ENCODE measurements at regions not wholly inside any gene's neighbourhood (a gene's known extent, or its start where the extent isn't known, plus 50 kb on each side); places are given as distances from the start of the nearest gene placed in this dataset.

DNA sequence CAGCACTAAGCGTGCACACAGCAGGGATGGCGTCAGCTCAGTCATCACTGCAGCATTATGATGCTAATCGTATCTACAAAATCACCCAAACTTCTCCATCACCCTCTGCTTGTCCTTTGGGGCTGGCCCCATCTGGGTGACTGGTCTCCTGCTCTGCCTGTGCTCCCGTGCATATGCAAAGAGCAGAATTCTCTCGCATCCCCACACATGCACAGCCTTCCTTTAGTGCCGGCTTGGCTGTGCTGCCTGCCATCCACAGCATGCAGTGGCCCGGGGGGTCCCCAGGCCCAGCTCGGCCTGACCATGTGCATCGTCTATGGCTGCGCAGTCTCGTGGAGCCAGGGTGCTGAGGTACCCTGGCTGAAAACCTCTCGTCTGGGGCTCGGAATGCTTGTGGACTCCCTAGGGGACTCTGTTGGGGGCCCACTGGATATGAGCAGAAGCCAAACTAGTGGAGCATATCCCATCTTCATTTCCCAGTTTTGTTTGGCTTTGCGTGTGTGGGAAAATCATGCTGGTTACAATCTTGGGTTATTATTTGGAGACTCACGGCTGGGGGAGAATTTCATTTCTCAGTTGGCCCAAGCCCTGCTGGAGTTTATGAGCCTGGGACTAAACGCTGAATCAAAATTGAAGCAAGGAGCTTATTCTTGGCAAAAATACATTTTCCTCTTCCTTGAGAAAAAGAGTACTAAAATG is 70.9 kb upstream of the HS6ST1 start:
- Mint-ChIP-seq H3K9me3 (no peaks in the 10 kb centered on the region), H3K4me1 (no peaks in the 10 kb centered on the region), H3K27ac (no peak overlapping the region), H3K4me3 (no peak overlapping the region), H3K27me3 (peaks cover 2% of the 10 kb centered on the region), H3K36me3 (ENCODE audit: low read depth) (no peaks in the 10 kb centered on the region)
- CTCF ChIA-PET, result no interaction called here
- DNase-seq, result no peak
- POLR2A ChIA-PET, result no interaction called here

DNA sequence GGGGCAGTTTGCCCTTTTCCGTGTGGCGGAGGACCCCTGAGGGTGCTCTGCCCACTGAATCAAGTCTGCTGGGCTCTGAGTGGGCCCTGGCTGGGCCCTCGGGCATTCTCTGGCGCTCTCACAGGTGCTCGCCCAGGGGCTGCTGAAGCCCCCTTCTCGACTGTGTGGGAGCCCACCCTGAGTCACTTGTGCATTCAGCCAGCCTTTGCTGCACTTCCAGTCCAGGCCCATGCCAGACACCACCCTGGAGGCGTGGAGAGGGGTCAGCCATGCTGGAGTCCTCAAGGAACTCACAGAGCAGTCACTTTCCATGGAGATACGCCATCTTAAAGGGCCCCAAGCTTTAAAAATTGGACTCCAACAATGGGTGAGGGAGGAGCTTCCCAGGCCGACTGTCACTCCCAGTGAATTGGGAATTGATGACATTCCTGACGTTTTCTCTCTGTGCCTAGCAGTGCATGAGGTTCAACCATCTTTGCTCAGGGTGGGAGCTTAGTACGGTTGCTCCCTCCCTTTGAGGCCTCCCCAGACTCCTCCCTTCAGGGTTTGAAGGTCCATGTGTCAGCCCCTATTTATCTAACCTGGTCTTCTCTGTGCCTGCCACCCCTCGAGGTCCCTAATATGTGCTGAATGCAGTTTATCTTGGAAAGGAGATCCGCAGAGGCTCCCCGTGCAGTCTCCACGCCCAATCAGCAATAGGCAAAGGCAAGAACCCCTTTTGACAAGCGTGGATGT is 71.8 kb upstream of the HS6ST1 start:
- ChIA-PET POLR2A (no interaction called here), CTCF (no interaction called here)
- H3K4me3 Mint-ChIP-seq, result no peak overlapping the region
- H3K27me3 Mint-ChIP-seq, result peaks cover 2% of the 10 kb centered on the region
- no peaks in the 10 kb centered on the region for H3K4me1 Mint-ChIP-seq
- H3K36me3 Mint-ChIP-seq (ENCODE audit: low read depth), result no peaks in the 10 kb centered on the region
- DNase-seq, result no peak
- no peak overlapping the region for H3K27ac Mint-ChIP-seq
- no peaks in the 10 kb centered on the region for H3K9me3 Mint-ChIP-seq

DNA sequence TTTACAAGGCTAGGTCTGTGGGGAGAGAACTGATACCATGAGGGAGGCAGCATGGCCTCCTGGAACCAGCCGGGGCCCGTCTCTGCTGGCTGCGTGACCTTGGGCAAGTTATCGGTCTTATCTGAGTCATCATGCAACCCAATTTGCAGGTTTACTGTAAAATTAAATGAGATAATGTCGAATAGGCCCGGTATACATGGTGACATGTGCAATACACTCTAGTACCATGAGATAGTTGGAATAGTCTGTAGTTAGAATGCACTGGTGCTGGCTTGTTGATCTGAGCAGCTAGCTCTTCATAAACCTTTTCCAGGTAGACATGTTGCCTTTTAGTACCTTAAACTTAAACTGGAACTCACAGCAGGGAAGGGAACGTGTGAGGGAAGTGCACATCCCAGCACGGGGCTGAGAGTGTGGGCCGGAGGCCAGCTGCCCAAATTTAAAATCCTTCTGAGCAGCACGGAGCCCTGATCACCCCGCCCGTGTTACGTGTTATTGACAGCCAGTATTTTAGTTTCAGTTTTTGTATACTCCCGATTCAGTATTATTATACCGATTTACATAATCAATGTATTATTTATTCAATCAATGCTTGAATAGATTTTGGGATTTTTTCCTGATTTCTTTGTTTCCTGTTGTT is 72.4 kb upstream of the HS6ST1 start:
- Mint-ChIP-seq H3K27ac (no peak overlapping the region), H3K9me3 (no peaks in the 10 kb centered on the region), H3K4me3 (no peak overlapping the region), H3K27me3 (peaks cover 2% of the 10 kb centered on the region), H3K36me3 (ENCODE audit: low read depth) (no peaks in the 10 kb centered on the region), H3K4me1 (no peaks in the 10 kb centered on the region)
- no peak for DNase-seq
- POLR2A ChIA-PET, result no interaction called here
- CTCF ChIA-PET, result no interaction called here

DNA sequence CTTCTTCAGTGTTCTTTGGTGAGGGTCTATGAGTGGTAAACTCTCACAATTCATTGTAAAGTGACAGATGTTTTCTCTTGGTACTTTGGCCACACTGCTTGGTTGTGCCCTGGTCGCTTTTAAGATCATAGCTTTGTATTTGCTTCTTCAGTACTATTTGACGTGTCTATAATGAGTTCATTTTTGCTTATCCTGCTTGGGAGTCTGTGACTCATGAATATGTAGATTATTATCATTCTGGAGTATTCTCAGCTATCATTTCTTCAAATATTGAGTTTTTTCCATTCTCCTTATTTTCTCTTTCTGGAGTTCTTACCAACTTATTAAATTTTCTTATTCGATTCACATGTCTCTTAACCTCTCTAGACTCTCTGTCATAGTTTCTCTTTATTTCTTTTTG is 73.0 kb upstream of the HS6ST1 start:
- Mint-ChIP-seq H3K27me3 (peaks cover 2% of the 10 kb centered on the region), H3K9me3 (no peaks in the 10 kb centered on the region), H3K4me1 (no peaks in the 10 kb centered on the region), H3K27ac (no peak overlapping the region), H3K4me3 (no peak overlapping the region), H3K36me3 (ENCODE audit: low read depth) (no peaks in the 10 kb centered on the region)
- ChIA-PET POLR2A (no interaction called here), CTCF (no interaction called here)
- DNase-seq, result no peak

DNA sequence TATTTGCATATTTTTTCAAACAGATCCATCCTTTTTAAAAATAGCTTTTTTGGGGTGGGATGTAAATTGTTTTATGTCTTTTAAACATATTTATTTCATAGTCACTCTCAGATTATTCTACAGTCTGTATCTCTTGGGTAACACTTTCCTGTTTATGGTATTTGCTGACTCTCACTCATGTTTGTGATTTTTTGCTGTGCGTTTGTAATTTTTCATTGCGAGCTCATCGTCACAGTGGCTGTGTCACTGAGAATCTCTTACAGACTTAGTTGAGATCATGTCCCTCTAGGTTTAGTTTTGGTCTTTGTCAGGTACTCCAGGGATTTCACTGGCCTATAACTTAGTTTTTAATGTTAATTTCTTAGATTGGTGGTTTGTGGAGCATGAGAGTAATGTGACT is 73.5 kb upstream of the HS6ST1 start:
- ChIA-PET CTCF (no interaction called here), POLR2A (no interaction called here)
- H3K27ac Mint-ChIP-seq, result no peak overlapping the region
- DNase-seq, result no peak
- no peaks in the 10 kb centered on the region for H3K36me3 Mint-ChIP-seq (ENCODE audit: low read depth)
- H3K9me3 Mint-ChIP-seq, result no peaks in the 10 kb centered on the region
- no peaks in the 10 kb centered on the region for H3K4me1 Mint-ChIP-seq
- peaks cover 2% of the 10 kb centered on the region for H3K27me3 Mint-ChIP-seq
- H3K4me3 Mint-ChIP-seq, result no peak overlapping the region

DNA sequence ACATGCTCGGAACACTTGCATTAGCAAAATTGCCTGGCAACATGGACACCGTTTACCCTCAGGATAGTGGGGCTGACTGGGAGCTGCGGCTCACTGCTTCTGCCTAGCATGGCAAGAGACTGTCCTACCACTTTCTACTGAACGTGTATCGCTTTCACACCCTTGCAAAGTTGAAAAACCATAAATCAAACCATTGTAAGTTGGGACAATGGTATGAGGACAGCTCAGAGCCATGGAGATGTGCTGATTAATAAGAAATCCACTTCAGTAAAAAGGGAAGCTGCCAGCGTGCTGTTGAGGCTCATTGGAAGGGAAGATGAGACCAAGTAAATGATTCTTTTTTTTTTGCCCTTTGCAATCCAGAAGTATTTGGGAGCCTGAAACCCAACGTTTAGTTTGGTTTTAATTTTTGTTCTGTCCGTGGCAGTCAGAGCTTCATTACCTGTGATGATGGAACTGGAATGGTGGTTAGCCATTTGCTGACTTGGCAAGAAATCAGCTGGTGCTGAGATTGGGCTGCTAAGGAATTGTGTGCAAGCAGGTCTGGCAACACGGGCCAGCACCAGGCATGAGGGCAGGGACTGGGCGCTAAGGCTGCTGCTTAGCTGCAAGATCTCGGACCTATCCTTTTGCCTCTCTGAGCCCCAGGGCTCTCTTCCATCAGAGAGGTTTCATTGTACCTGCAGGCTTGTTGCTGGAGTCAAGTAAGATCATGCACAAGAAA is 75.5 kb upstream of the HS6ST1 start:
- no peaks in the 10 kb centered on the region for H3K9me3 Mint-ChIP-seq
- no peak overlapping the region for H3K4me3 Mint-ChIP-seq
- no peaks in the 10 kb centered on the region for H3K4me1 Mint-ChIP-seq
- no peaks in the 10 kb centered on the region for H3K36me3 Mint-ChIP-seq (ENCODE audit: low read depth)
- no peak overlapping the region for H3K27ac Mint-ChIP-seq
- CTCF ChIA-PET, result interaction anchor here (1.0 kb wide), 1 partner anchor 9 kb away, joined by 3 read pairs; no protein-coding TSS in a partner anchor
- H3K27me3 Mint-ChIP-seq, result peaks cover 4% of the 10 kb centered on the region
- DNase-seq, result no peak
- POLR2A ChIA-PET, result no interaction called here

DNA sequence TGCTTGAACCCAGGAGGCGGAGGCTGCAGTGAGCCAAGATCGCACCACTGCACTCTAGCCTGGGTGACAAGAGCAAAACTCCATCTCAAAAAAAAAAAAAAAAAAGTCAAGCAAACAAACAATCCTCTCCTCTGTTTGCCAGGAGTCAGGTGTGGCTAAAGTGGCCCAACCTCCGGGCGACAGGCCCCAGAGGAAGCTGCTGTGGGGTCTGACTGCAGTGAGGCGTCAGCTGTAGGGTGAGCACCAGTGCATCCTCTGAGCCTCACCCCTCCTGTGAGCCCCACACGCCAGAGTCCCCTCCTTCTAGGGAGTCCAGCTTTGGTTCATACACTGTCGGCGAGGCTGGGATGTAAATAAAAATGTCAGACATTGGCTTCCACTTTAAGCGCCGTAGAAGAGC is 76.5 kb upstream of the HS6ST1 start:
- Mint-ChIP-seq H3K27ac (no peak overlapping the region), H3K4me3 (no peak overlapping the region), H3K4me1 (peaks cover 2% of the 10 kb centered on the region), H3K36me3 (ENCODE audit: low read depth) (no peaks in the 10 kb centered on the region), H3K27me3 (peaks cover 11% of the 10 kb centered on the region), H3K9me3 (no peaks in the 10 kb centered on the region)
- ChIA-PET POLR2A (no interaction called here), CTCF (interaction anchor here (1.0 kb wide), 1 partner anchor 10 kb away, joined by 3 read pairs; no protein-coding TSS in a partner anchor)
- no peak for DNase-seq

DNA sequence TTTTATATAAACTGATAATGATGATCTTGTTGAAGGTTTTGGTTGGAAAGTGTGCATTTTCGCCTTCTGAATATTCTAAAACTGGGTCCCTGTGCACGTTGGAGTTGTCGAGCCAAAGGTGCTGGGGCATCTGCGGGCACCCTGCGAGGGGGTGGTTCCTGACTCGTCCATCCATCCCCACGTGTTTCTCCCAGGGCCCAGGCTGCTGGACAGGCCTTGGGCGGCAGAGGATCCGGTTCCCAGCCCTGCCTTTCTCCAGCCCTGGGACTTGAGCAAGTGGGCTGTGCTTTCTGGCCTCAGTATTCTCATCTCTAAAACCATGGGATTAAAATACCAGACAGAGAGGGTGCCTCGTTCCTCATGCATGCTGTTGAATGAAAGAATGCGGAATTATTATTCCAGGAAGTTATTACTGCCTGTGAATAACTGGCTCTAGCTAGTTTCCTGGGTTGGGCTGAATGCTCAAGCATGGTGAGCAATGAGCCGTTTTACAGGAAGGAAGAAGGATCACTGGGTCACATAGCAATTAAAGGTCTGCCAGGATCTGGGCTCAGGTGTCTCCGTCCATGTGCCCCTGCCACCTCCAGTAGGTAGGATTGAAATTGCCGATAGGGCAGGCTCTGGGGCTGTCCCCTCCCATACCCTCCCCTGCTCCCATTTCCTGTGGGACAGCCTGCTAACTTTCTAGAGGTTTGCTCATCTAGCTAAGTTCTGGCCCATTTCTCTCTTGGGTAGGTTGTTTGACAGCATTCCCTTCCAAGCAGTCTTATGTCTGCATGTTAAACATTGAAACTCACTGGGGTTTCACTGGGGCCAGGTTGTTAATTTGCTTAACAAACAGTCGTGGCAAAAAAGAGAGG is 77.2 kb upstream of the HS6ST1 start:
- peaks cover 14% of the 10 kb centered on the region for H3K27me3 Mint-ChIP-seq
- ChIA-PET POLR2A (no interaction called here), CTCF (no interaction called here)
- DNase-seq, result no peak
- no peak overlapping the region for H3K4me3 Mint-ChIP-seq
- no peak overlapping the region for H3K27ac Mint-ChIP-seq
- H3K36me3 Mint-ChIP-seq (ENCODE audit: low read depth), result no peaks in the 10 kb centered on the region
- peaks cover 4% of the 10 kb centered on the region for H3K4me1 Mint-ChIP-seq
- no peaks in the 10 kb centered on the region for H3K9me3 Mint-ChIP-seq

DNA sequence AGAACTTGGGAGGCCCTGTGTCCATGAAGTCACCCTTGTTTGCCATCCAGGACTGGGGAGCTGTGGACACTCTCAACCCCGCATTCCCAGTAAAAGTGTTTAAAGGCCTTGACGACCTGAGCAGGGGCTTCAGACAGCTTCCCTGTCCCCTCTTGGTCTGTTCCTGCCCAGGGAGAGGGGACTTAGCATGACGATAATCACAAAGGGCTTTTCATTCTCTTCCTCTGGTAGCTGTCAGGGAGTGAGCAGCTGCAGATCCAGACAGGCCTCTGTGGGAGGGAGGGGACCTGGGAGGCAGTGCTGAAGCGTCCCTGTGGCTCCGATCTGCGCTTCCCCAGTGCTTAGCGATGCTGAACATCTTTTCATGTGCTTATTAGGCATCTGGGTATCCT is 77.8 kb upstream of the HS6ST1 start:
- Mint-ChIP-seq H3K36me3 (ENCODE audit: low read depth) (no peaks in the 10 kb centered on the region), H3K27ac (no peak overlapping the region), H3K9me3 (no peaks in the 10 kb centered on the region), H3K4me1 (peaks cover 4% of the 10 kb centered on the region), H3K27me3 (peaks cover 16% of the 10 kb centered on the region), H3K4me3 (no peak overlapping the region)
- ChIA-PET CTCF (no interaction called here), POLR2A (interaction anchor here (0.7 kb wide), 1 partner anchor 117 kb away, joined by 3 read pairs; no protein-coding TSS in a partner anchor)
- no peak for DNase-seq

DNA sequence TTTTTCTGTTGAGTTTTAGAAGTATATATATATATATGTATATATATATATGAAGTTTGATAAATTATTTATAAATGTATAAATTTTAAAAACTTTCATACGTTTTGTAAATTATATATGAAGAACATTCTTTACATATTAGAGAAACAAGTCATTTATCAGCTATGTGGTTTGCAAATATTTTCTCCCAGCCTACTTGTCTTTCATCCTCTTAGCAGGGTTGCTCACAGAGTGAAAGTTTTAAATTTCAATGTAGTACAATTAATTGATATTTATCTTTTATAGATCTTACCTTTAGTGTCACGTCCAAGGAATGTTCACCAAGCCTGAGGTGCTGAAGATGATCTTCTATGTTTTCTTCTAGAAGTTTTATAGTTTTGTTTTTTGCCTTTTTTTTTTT is 78.3 kb upstream of the HS6ST1 start:
- Mint-ChIP-seq H3K4me3 (no peak overlapping the region), H3K4me1 (peaks cover 4% of the 10 kb centered on the region), H3K27ac (no peak overlapping the region), H3K27me3 (peaks cover 18% of the 10 kb centered on the region), H3K36me3 (ENCODE audit: low read depth) (no peaks in the 10 kb centered on the region), H3K9me3 (no peaks in the 10 kb centered on the region)
- POLR2A ChIA-PET, result interaction anchor here (0.7 kb wide), 1 partner anchor 116 kb away, joined by 3 read pairs; no protein-coding TSS in a partner anchor
- CTCF ChIA-PET, result no interaction called here
- DNase-seq, result no peak

DNA sequence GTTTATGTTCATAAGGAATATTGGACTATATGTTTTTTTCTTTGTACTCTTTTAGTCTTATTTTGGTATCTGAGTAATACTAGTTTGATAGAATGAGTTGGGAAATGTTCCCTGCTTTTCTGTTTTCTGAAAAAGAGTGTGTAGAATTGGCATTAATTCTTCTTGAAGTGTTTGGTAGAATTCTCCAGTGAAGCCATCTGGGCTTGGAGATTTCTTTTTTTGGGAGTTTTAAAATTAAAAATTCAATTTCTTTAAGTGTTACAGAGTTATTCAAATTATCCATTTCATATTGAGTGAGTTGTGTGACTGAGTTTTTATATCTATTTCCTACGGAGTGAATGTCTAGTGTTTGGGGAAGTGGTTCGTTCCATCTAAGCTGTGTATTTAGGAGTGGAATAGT is 80.6 kb upstream of the HS6ST1 start:
- Mint-ChIP-seq H3K27me3 (peaks cover 18% of the 10 kb centered on the region), H3K4me3 (no peak overlapping the region), H3K36me3 (ENCODE audit: low read depth) (no peaks in the 10 kb centered on the region), H3K27ac (no peak overlapping the region), H3K4me1 (peaks cover 4% of the 10 kb centered on the region), H3K9me3 (no peaks in the 10 kb centered on the region)
- no peak for DNase-seq
- ChIA-PET POLR2A (no interaction called here), CTCF (no interaction called here)

DNA sequence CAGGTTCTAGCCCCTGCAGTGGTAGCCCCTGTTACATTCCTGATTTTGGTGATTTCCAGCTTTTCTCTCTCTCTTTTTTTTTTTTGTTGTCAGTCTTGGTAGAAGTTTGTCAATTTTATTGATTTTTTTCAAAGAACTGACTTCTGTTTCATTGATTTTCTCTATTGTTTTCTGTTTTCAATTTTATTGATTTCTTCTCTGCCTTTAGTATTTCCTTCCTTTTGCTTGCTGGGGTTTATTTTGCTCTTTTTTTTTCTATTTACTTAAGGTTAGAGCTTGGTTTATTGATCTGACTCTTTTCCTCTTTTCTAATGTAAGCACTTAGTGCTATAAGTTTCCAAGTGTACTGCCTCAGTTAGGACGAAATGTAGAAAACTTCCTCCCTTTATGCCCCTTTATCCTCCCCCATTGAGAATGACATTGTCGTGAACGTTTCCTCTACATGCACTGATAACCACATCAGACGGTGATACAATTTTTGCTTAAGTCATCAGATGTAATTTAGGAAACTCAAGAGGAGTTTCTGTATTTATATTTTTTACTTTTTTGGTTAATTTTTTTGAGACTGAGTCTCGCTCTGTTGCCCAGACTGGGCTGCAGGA is 81.1 kb upstream of the HS6ST1 start:
- no peak overlapping the region for H3K27ac Mint-ChIP-seq
- CTCF ChIA-PET, result no interaction called here
- H3K4me1 Mint-ChIP-seq, result peaks cover 4% of the 10 kb centered on the region

More for the DNA sequence above, 81.1 kb upstream of the HS6ST1 start:
- POLR2A ChIA-PET, result no interaction called here
- no peak for DNase-seq
- H3K9me3 Mint-ChIP-seq, result no peaks in the 10 kb centered on the region
- H3K36me3 Mint-ChIP-seq (ENCODE audit: low read depth), result no peaks in the 10 kb centered on the region
- no peak overlapping the region for H3K4me3 Mint-ChIP-seq
- H3K27me3 Mint-ChIP-seq, result peaks cover 18% of the 10 kb centered on the region
